Neuronal stem cell (in vitro differentiated cells): ENCODE measurements at regions not wholly inside any gene's neighbourhood (a gene's known extent, or its start where the extent isn't known, plus 50 kb on each side); places are given as distances from the start of the nearest gene placed in this dataset.

Experiments used
- DNase-seq: peaks from one replicate; pipeline ENCODE4 v3.0.0-alpha.2; 2013; ENCODE audit warnings: low spot score
- H2AFZ ChIP-seq: one replicate; pipeline ENCODE4 v1.6.1; 2013; ENCODE audit warnings: mild to moderate bottlenecking, low read length, inconsistent platforms
- H2AK5ac ChIP-seq: 2 replicates; pipeline ENCODE4 v1.6.1; 2013; ENCODE audit warnings: low read depth, mild to moderate bottlenecking, inconsistent platforms, low read length, moderate library complexity, mixed read lengths
- H2BK120ac ChIP-seq: 2 replicates; pipeline ENCODE4 v1.6.1; 2013; ENCODE audit warnings: low read depth, mild to moderate bottlenecking, inconsistent platforms, low read length, moderate library complexity, mixed read lengths
- H2BK12ac ChIP-seq: one replicate; pipeline ENCODE4 v1.6.1; 2013; ENCODE audit warnings: low read length, inconsistent platforms
- H2BK15ac ChIP-seq: 2 replicates; pipeline ENCODE4 v1.6.1; 2013; ENCODE audit warnings: mild to moderate bottlenecking, low read length, inconsistent platforms, mixed read lengths
- H2BK5ac ChIP-seq: one replicate; pipeline ENCODE4 v1.6.1; 2013; ENCODE audit warnings: inconsistent platforms, mild to moderate bottlenecking, low read length, moderate library complexity
- H3K14ac ChIP-seq: one replicate; pipeline ENCODE4 v1.6.1; 2013; ENCODE audit warnings: low read length, inconsistent platforms
- H3K18ac ChIP-seq: 2 replicates; pipeline ENCODE4 v1.6.1; 2013; ENCODE audit warnings: low read length, inconsistent platforms
- H3K23ac ChIP-seq: 2 replicates; pipeline ENCODE4 v1.6.1; 2013; ENCODE audit warnings: low read depth, mild to moderate bottlenecking, mixed read lengths, low read length, inconsistent platforms; ENCODE audit not compliant: poor library complexity
- H3K27ac ChIP-seq: replicated peaks from 3 replicates; pipeline ENCODE4 v1.5.1; 2013; ENCODE audit warnings: low read length, inconsistent platforms
- H3K27me3 ChIP-seq, 3 experiments: 2 replicates each; pipeline ENCODE4 v1.6.1; 2013; ENCODE audit warnings: low read length in 3 of 3, mild to moderate bottlenecking in 2 of 3, inconsistent platforms in 1 of 3, low read depth in 1 of 3, mixed read lengths in 1 of 3, moderate library complexity in 1 of 3; ENCODE audit not compliant: control insufficient read depth in 3 of 3, insufficient read depth in 3 of 3
- H3K36me3 ChIP-seq, 2 donors: replicated peaks in 1 of 2; 2 replicates each; pipeline ENCODE4 v1.6.1; 2013; ENCODE audit warnings: low read length in 2 of 2; ENCODE audit not compliant: control insufficient read depth in 2 of 2, insufficient read depth in 2 of 2
- H3K4ac ChIP-seq: 2 replicates; pipeline ENCODE4 v1.6.1; 2013; ENCODE audit warnings: inconsistent platforms, mild to moderate bottlenecking, low read length, moderate library complexity
- H3K4me1 ChIP-seq, 2 donors: 1 replicate in 1 of 2; 2 replicates in 1 of 2; pipeline ENCODE4 v1.6.1; 2013; ENCODE audit warnings: low read length in 2 of 2, low read depth in 1 of 2; ENCODE audit not compliant: control insufficient read depth in 2 of 2, insufficient read depth in 1 of 2
- H3K4me2 ChIP-seq: one replicate; pipeline ENCODE4 v1.6.1; 2013; ENCODE audit warnings: mild to moderate bottlenecking, low read length, inconsistent platforms; ENCODE audit not compliant: insufficient read depth, poor library complexity, severe bottlenecking
- H3K4me3 ChIP-seq, 2 donors: 2 replicates each; pipeline ENCODE4 v1.5.1; 2013; ENCODE audit warnings: low read length in 2 of 2, mild to moderate bottlenecking in 2 of 2, inconsistent platforms in 1 of 2, moderate library complexity in 1 of 2
- H3K79me1 ChIP-seq: one replicate; pipeline ENCODE4 v1.6.1; 2013; ENCODE audit warnings: low read depth, mild to moderate bottlenecking, inconsistent platforms, low read length, moderate library complexity
- H3K9ac ChIP-seq: one replicate; pipeline ENCODE4 v1.6.1; 2013; ENCODE audit warnings: mild to moderate bottlenecking, low read depth, low read length, inconsistent platforms; ENCODE audit not compliant: poor library complexity
- H3K9me3 ChIP-seq, 2 donors: replicated peaks in 1 of 2; 2 replicates each; pipeline versions ENCODE3 to v1.6.1; 2013; ENCODE audit warnings: low read length in 2 of 2, mild to moderate bottlenecking in 2 of 2, inconsistent platforms in 1 of 2, low read depth in 1 of 2, mixed read lengths in 1 of 2, moderate library complexity in 1 of 2; ENCODE audit not compliant: control insufficient read depth in 2 of 2, insufficient read depth in 1 of 2
- H4K8ac ChIP-seq: one replicate; pipeline ENCODE4 v1.6.1; 2013; ENCODE audit warnings: low read depth, mild to moderate bottlenecking, inconsistent platforms, low read length, moderate library complexity
- H4K91ac ChIP-seq: one replicate; pipeline ENCODE4 v1.6.1; 2013; ENCODE audit warnings: low read length, low read depth, mild to moderate bottlenecking, inconsistent platforms; ENCODE audit not compliant: poor library complexity
- WGBS, 2 donors: extraction: QIAGEN DNeasy Blood & Tissue Kit; methylation state at CpG; one replicate each; pipeline ENCODE4 v1.1.7; 2013; ENCODE audit warnings: missing lambda C conversion rate in 2 of 2, mixed read lengths in 1 of 2; ENCODE audit not compliant: insufficient read length in 2 of 2, insufficient replicate concordance in 1 of 2; ENCODE audit errors: extremely low coverage in 2 of 2; 5-methylcytosine and 5-hydroxymethylcytosine counted together

DNA sequence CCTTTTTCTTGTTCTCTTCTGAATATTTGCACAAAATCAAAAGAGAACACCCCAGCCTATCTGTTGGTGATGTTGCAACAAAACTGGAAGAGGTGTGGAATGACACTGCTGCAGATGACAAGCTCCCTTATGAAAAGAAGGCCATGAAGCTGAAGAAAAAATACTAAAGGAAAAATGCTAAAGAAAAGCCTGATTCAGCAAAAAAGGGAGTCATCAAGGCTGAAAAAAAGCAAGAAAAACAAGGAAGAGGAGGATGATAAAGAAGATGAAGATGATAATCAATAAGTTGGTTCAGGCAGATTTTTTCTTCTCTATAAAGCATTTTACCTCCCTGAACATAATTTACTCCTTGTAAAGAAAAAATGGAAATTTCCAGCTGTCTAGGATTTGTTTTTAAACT is 1538.8 kb downstream of the RPA4 start:
- peak overlapping the region; percentile 32 for H2AFZ ChIP-seq
- no peak overlapping the region for H3K18ac ChIP-seq
- peaks cover 0 to 7% of the 10 kb centered on the region in 2 donors for H3K4me1 ChIP-seq
- H3K9me3 ChIP-seq: no peaks in the 10 kb centered on the region
- no peak overlapping the region for H2BK15ac ChIP-seq
- H3K36me3 ChIP-seq: no peaks in the 10 kb centered on the region
- no peaks in the 10 kb centered on the region for H3K79me1 ChIP-seq
- no peak overlapping the region for H4K91ac ChIP-seq
- H4K8ac ChIP-seq: no peak overlapping the region
- no peak overlapping the region for H2BK5ac ChIP-seq
- no peak overlapping the region for H3K23ac ChIP-seq
- no peak overlapping the region for H3K14ac ChIP-seq
- H3K9ac ChIP-seq: no peak overlapping the region
- no peak overlapping the region for H2BK120ac ChIP-seq
- no peak overlapping the region for H2BK12ac ChIP-seq
- no peak overlapping the region for H3K4me2 ChIP-seq
- no peak overlapping the region for H2AK5ac ChIP-seq
- no peak overlapping the region for H3K27ac ChIP-seq
- no peak overlapping the region for H3K4me3 ChIP-seq
- H3K4ac ChIP-seq: no peak overlapping the region
- no peak for DNase-seq
- no peaks in the 10 kb centered on the region for H3K27me3 ChIP-seq

DNA sequence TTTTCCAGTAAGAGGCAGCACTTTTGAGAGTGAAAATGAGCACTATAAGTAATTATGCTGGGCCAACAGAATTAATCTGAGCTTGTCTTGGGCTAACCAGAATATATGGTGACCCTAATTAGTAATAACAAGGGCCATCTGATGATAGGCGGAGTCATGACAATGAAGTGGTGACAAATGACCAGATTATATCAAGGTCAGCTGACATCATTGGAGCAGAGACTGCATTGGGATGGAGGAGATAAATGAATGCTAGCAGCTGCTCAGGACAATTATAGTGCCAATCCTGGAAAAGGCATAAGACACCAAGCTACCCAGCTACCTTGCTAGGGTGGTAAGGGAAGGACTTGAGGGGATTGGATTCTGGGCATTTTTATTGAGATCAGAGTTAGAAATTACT is 1548.7 kb downstream of the RPA4 start:
- no peak overlapping the region for H3K18ac ChIP-seq
- no peak overlapping the region for H2AFZ ChIP-seq
- no peak for DNase-seq
- WGBS, 2 donors: no CpG with 5 or more reads among the region's 1 CpG
- no peaks in the 10 kb centered on the region for H3K27me3 ChIP-seq
- no peak overlapping the region for H2AK5ac ChIP-seq
- H2BK15ac ChIP-seq: no peak overlapping the region
- H3K79me1 ChIP-seq: no peaks in the 10 kb centered on the region
- H3K27ac ChIP-seq: no peak overlapping the region
- H3K4me1 ChIP-seq: no peaks in the 10 kb centered on the region
- no peak overlapping the region for H2BK12ac ChIP-seq
- H4K8ac ChIP-seq: no peak overlapping the region
- H2BK120ac ChIP-seq: no peak overlapping the region
- H3K14ac ChIP-seq: no peak overlapping the region
- no peak overlapping the region for H3K4me2 ChIP-seq
- H3K4ac ChIP-seq: no peak overlapping the region
- H3K36me3 ChIP-seq: no peaks in the 10 kb centered on the region
- H3K23ac ChIP-seq: no peak overlapping the region
- no peak overlapping the region for H4K91ac ChIP-seq
- no peak overlapping the region for H3K4me3 ChIP-seq
- H3K9ac ChIP-seq: no peak overlapping the region
- H2BK5ac ChIP-seq: no peak overlapping the region
- no peaks in the 10 kb centered on the region for H3K9me3 ChIP-seq

DNA sequence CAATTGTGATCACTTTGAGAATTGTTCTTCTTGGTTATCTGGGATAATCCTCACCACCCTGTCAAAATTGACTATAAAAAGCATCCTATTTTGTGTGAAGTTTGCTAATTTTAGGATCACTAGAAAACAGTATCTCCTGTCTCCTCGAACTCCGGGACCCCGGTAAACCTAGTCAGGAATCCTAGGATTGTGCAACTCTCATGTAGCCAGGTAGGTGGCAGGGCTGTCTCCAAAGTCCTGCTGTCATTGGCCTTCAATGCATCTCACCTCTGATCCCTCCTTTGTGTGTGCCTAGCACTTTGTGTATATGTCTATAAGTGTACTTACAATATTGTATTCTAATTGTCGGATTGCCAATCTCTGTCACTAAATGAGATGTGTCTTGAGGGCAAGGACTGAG is 1564.8 kb downstream of the RPA4 start:
- Histone ChIP-seq H2BK120ac (no peak overlapping the region), H3K27ac (no peak overlapping the region), H2BK15ac (no peak overlapping the region), H3K4me2 (no peak overlapping the region), H3K4me1 (no peaks in the 10 kb centered on the region), H3K27me3 (no peaks in the 10 kb centered on the region), H2BK5ac (no peak overlapping the region), H4K8ac (no peak overlapping the region), H4K91ac (no peak overlapping the region), H3K4me3 (no peak overlapping the region), H3K4ac (no peak overlapping the region), H2BK12ac (no peak overlapping the region), H3K36me3 (no peaks in the 10 kb centered on the region), H3K18ac (no peak overlapping the region), H2AFZ (no peak overlapping the region), H3K14ac (no peak overlapping the region), H3K9me3 (no peaks in the 10 kb centered on the region), H3K23ac (no peak overlapping the region), H3K9ac (no peak overlapping the region), H2AK5ac (no peak overlapping the region), H3K79me1 (no peaks in the 10 kb centered on the region)
- no CpG with 5 or more reads among the region's 4 CpGs for WGBS, 2 donors
- DNase-seq: no peak

DNA sequence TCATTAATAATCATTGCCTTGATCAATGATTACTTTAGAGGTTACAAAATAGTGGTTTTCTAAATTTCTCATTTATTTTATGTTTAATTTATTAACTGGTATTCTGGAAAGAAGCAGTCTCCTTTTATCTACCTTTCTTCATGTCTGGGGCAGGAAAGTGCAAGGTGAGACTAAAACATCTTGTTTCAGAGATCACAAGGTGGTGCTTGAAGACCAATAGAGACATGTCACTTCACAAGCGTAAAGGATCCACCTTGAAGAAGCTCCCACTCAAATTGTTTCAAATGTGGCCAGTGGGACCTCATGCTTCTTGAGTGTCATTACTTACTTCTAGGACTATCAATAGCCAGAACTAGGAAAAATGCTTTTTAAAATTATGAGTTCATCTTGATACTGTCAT is 1568.7 kb downstream of the RPA4 start:
- no CpG with 5 or more reads among the region's 1 CpG for WGBS, 2 donors
- H2BK12ac ChIP-seq: no peak overlapping the region
- H3K4me1 ChIP-seq: no peaks in the 10 kb centered on the region
- no peak overlapping the region for H3K18ac ChIP-seq
- H2BK5ac ChIP-seq: no peak overlapping the region
- no peak overlapping the region for H3K23ac ChIP-seq
- no peak overlapping the region for H3K27ac ChIP-seq
- no peak overlapping the region for H4K91ac ChIP-seq
- H4K8ac ChIP-seq: no peak overlapping the region
- H3K9me3 ChIP-seq: no peaks in the 10 kb centered on the region
- H3K27me3 ChIP-seq: no peaks in the 10 kb centered on the region
- H2BK120ac ChIP-seq: no peak overlapping the region
- no peak overlapping the region for H3K14ac ChIP-seq
- no peak overlapping the region for H2AFZ ChIP-seq
- H3K4ac ChIP-seq: no peak overlapping the region
- H3K36me3 ChIP-seq: no peaks in the 10 kb centered on the region
- no peak overlapping the region for H2BK15ac ChIP-seq
- no peaks in the 10 kb centered on the region for H3K79me1 ChIP-seq
- DNase-seq: no peak
- no peak overlapping the region for H3K9ac ChIP-seq
- no peak overlapping the region for H2AK5ac ChIP-seq
- no peak overlapping the region for H3K4me3 ChIP-seq
- H3K4me2 ChIP-seq: no peak overlapping the region
